HCT116 (cell line): ENCODE measurements at regions not wholly inside any gene's neighbourhood (a gene's known extent, or its start where the extent isn't known, plus 50 kb on each side); places are given as distances from the start of the nearest gene placed in this dataset.

Source experiments
- ATAC-seq: fragments of 200-7000 bp; cut with Tn5 transposase; 2 replicates; pipeline ENCODE4 v1.9.1; 2020; ENCODE audit warnings: mild to moderate bottlenecking, moderate library complexity
- BruUV-seq: library from RNA; stranded (reverse); fragments of 400-500 nt; replicated peaks from 2 replicates; lab custom pipeline; 2021; lab: Mats Ljungman, UMichigan
- CTCF ChIA-PET: fragments of 300-600 bp; sonication (Branson Sonifier 250); formaldehyde crosslinking; loops from one replicate; lab custom pipeline; 2021; ENCODE audit warnings: antibody characterized with exemption; lab: Charles Lee
- POLR2A ChIA-PET: fragments of 300-600, 350-600 bp; sonication (Branson Sonifier 250); formaldehyde crosslinking; loops from one replicate; lab custom pipeline; 2021; ENCODE audit warnings: antibody characterized with exemption; lab: Charles Lee
- RAD21 ChIA-PET, 2 experiments: fragments of 300-600 bp; sonication (Branson Sonifier 250); formaldehyde crosslinking; loops; one replicate each; lab custom pipeline; 2023; ENCODE audit warnings: low total read pairs in 2 of 2; ENCODE audit not compliant: uncharacterized antibody in 2 of 2, unreplicated experiment in 2 of 2, low non-redundant PET in 1 of 2; lab: Charles Lee
- DNase-seq: peaks from one replicate; pipeline ENCODE4 v3.0.0-alpha.2; 2010; ENCODE audit warnings: low read depth, low spot score
- H2AFZ ChIP-seq: fragments of 200-600 bp; shearing (Covaris generic), sonication (generic); 2 replicates; pipeline ENCODE4 v1.6.1; 2017; ENCODE audit warnings: low read depth, mixed run types, mixed read lengths, antibody characterized with exemption, low read length; ENCODE audit not compliant: poor library complexity, severe bottlenecking
- H3K27ac ChIP-seq: 2 replicates; pipeline ENCODE4 v1.5.1; 2012; ENCODE audit warnings: low read depth, low read length
- H3K27me3 ChIP-seq: fragments of 200-600 bp; sonication (generic); 2 replicates; pipeline ENCODE4 v1.6.1; 2016; ENCODE audit warnings: mixed run types, low read length, mixed read lengths; ENCODE audit not compliant: insufficient read depth
- H3K36me3 ChIP-seq, 2 experiments: fragments of 200-500 bp in 1 of 2; fragments of 200-600 bp in 1 of 2; sonication (Bioruptor generic) in 1 of 2; sonication (generic) in 1 of 2; 2 replicates each; pipeline versions ENCODE4 v1.5.1 to v1.6.1; 2014 to 2016; ENCODE audit warnings: low read length in 2 of 2, inconsistent platforms in 1 of 2, mixed read lengths in 1 of 2, mixed run types in 1 of 2; ENCODE audit not compliant: insufficient read depth in 2 of 2, control insufficient read depth in 1 of 2
- H3K4me1 ChIP-seq, 2 experiments: fragments of 200-600 bp in 1 of 2; sonication (generic) in 1 of 2; 2 replicates each; pipeline versions ENCODE4 v1.5.1 to v1.6.1; 2012 to 2017; ENCODE audit warnings: low read length in 2 of 2, inconsistent platforms in 1 of 2, mild to moderate bottlenecking in 1 of 2, mixed read lengths in 1 of 2, mixed run types in 1 of 2, moderate library complexity in 1 of 2; ENCODE audit not compliant: insufficient read depth in 2 of 2, control insufficient read depth in 1 of 2
- H3K4me2 ChIP-seq: fragments of 200-600 bp; sonication (generic); 2 replicates; pipeline ENCODE4 v1.6.1; 2017; ENCODE audit warnings: mixed run types, low read length, mixed read lengths
- H3K4me3 ChIP-seq, 2 experiments: fragments of 200-600 bp in 1 of 2; sonication (generic) in 1 of 2; replicated peaks in 1 of 2; 2 replicates each; pipeline ENCODE4 v1.5.1; 2011 to 2016; ENCODE audit warnings: low read length in 2 of 2, control low read depth in 1 of 2, low read depth in 1 of 2, mild to moderate bottlenecking in 1 of 2, mixed read lengths in 1 of 2, mixed run types in 1 of 2
- H3K79me2 ChIP-seq: fragments of 200-600 bp; sonication (generic); 2 replicates; pipeline ENCODE4 v1.6.1; 2017; ENCODE audit warnings: mild to moderate bottlenecking, mixed run types, low read length, moderate library complexity, mixed read lengths; ENCODE audit not compliant: insufficient read depth
- H3K9ac ChIP-seq: fragments of 200-600 bp; sonication (generic); 2 replicates; pipeline ENCODE4 v1.6.1; 2016; ENCODE audit warnings: low read length, mixed read lengths
- H3K9me2 ChIP-seq: fragments of 200-600 bp; sonication (generic), shearing (Covaris generic); 2 replicates; pipeline ENCODE4 v1.6.1; 2017; ENCODE audit warnings: mixed run types, mild to moderate bottlenecking, moderate library complexity; ENCODE audit not compliant: insufficient read depth
- H3K9me3 ChIP-seq, 2 experiments: fragments of 200-500 bp in 1 of 2; fragments of 200-600 bp in 1 of 2; sonication (Bioruptor generic) in 1 of 2; sonication (generic) in 1 of 2; 2 replicates each; pipeline ENCODE4 v1.6.1; 2014 to 2017; ENCODE audit warnings: low read length in 2 of 2, mixed read lengths in 2 of 2, inconsistent platforms in 1 of 2, low read depth in 1 of 2, mild to moderate bottlenecking in 1 of 2, mixed run types in 1 of 2, moderate library complexity in 1 of 2; ENCODE audit not compliant: control insufficient read depth in 1 of 2, insufficient read depth in 1 of 2
- H4K20me1 ChIP-seq: fragments of 200-600 bp; sonication (generic), shearing (Covaris generic); 2 replicates; pipeline ENCODE4 v1.6.1; 2017; ENCODE audit warnings: mixed run types, mild to moderate bottlenecking, moderate library complexity; ENCODE audit not compliant: insufficient read depth
- CTCF ChIP-seq, 3 experiments: fragments of 200-600 bp in 1 of 3; sonication (generic) in 1 of 3; IDR thresholded peaks in 2 of 3; conservative IDR thresholded peaks in 1 of 3; 2 replicates each; pipeline ENCODE4 v1.5.1; 2012 to 2017; ENCODE audit warnings: low read depth in 2 of 3, low read length in 2 of 3, antibody characterized with exemption in 1 of 3, borderline replicate concordance in 1 of 3, control low read depth in 1 of 3, mild to moderate bottlenecking in 1 of 3, mixed read lengths in 1 of 3, mixed run types in 1 of 3, moderate library complexity in 1 of 3; ENCODE audit not compliant: insufficient read depth in 1 of 3
- ELF1 ChIP-seq: IDR thresholded peaks from 2 replicates; pipeline ENCODE4 v1.6.1; 2012; ENCODE audit warnings: low read depth, borderline replicate concordance
- EZH2 ChIP-seq: fragments of 200-600 bp; sonication (generic); IDR thresholded peaks from 2 replicates; pipeline ENCODE4 v1.6.1; 2017; ENCODE audit warnings: antibody characterized with exemption, mixed run types
- JUND ChIP-seq: IDR thresholded peaks from 2 replicates; pipeline ENCODE4 v1.6.1; 2012
- MAX ChIP-seq: IDR thresholded peaks from 2 replicates; pipeline ENCODE4 v1.6.1; 2012
- POLR2A ChIP-seq: IDR thresholded peaks from 2 replicates; pipeline ENCODE4 v1.7.0; 2011; ENCODE audit warnings: borderline replicate concordance; ENCODE audit not compliant: insufficient read depth, insufficient read length; ENCODE audit errors: extremely low read depth
- RAD21 ChIP-seq: IDR thresholded peaks from 2 replicates; pipeline ENCODE4 v1.6.1; 2012; ENCODE audit warnings: low read depth, mild to moderate bottlenecking
- REST ChIP-seq: IDR thresholded peaks from 2 replicates; pipeline ENCODE4 v1.6.1; 2012; ENCODE audit warnings: low read depth
- SP1 ChIP-seq: IDR thresholded peaks from 2 replicates; pipeline ENCODE4 v1.6.1; 2012; ENCODE audit warnings: low read depth
- SRF ChIP-seq: IDR thresholded peaks from 2 replicates; pipeline ENCODE4 v1.6.1; 2012; ENCODE audit warnings: low read depth
- TCF7L2 ChIP-seq: IDR thresholded peaks from 2 replicates; pipeline ENCODE4 v1.7.0; 2011; ENCODE audit warnings: borderline replicate concordance, inconsistent platforms; ENCODE audit not compliant: insufficient read depth, insufficient read length; ENCODE audit errors: extremely low read depth
- YY1 ChIP-seq: IDR thresholded peaks from 2 replicates; pipeline ENCODE4 v1.6.1; 2011; ENCODE audit warnings: low read length, low read depth, moderate library complexity, mild to moderate bottlenecking; ENCODE audit not compliant: insufficient replicate concordance; ENCODE audit errors: extremely low read depth
- ZBTB33 ChIP-seq: IDR thresholded peaks from 2 replicates; pipeline ENCODE4 v1.6.1; 2011; ENCODE audit warnings: mild to moderate bottlenecking, low read length, moderate library complexity; ENCODE audit not compliant: insufficient replicate concordance; ENCODE audit errors: extremely low read depth
- ZNF274 ChIP-seq: fragments of 200-500 bp; sonication (Bioruptor generic); IDR thresholded peaks from 2 replicates; pipeline ENCODE4 v1.6.1; 2014; ENCODE audit warnings: mild to moderate bottlenecking, low read depth, low read length, inconsistent platforms
- intact Hi-C: fragments of 100-400 bp; cut with micrococcal nuclease; formaldehyde crosslinking; loops from 2 replicates; pipeline ENCODE4 v1.10.0; 2022

- CTCF ChIA-PET, result interaction anchor here (0.7 to 1.1 kb wide), 2 partner anchors 19 to 40 kb away, joined by 4 to 5 read pairs; no protein-coding TSS in a partner anchor
These were observed 181.9 kb downstream of the SLC15A5 start for GRCh38 chr12:16095531-16096110.

More at GRCh38 chr12:16095531-16096110, 181.9 kb downstream of the SLC15A5 start:
- no peak overlapping the region for H3K4me3 ChIP-seq
- H3K4me2 ChIP-seq, result no peak overlapping the region
- BruUV-seq, result no TSS peak
- no peaks in the 10 kb centered on the region for H3K27me3 ChIP-seq
- H3K9me3 ChIP-seq, result no peaks in the 10 kb centered on the region
- H3K4me1 ChIP-seq, result no peaks in the 10 kb centered on the region
- no peaks in the 10 kb centered on the region for H3K79me2 ChIP-seq
- intact Hi-C loops, result no loop called here
- ChIA-PET RAD21 (no interaction called here), POLR2A (no interaction called here)
- no peaks in the 10 kb centered on the region for H3K9me2 ChIP-seq
- no peaks in the 10 kb centered on the region for H4K20me1 ChIP-seq
- ATAC-seq, result no peak
- no peak overlapping the region for H2AFZ ChIP-seq
- TF ChIP-seq TCF7L2 (no peak), POLR2A (no peak), MAX (no peak), REST (no peak), ZNF274 (no peak), CTCF (IDR thresholded peaks at IDR 0.05 in 2 of 3, conservative IDR thresholded peaks at IDR 0.05 in 1 of 3; ENCODE audit: borderline replicate concordance in 1 of 3, insufficient read depth in 1 of 3, low read depth in 2 of 3, low read length in 2 of 3) (no peak), YY1 (no peak), SRF (no peak), RAD21 (no peak), SP1 (no peak), JUND (no peak), ELF1 (no peak), EZH2 (no peak), ZBTB33 (no peak)
- DNase-seq, result no peak
- H3K9ac ChIP-seq, result no peak overlapping the region
- no peaks in the 10 kb centered on the region for H3K36me3 ChIP-seq
- no peak overlapping the region for H3K27ac ChIP-seq
